ENCODE measurements at regions not wholly inside any gene's neighbourhood (a gene's known extent, or its start where the extent isn't known, plus 50 kb on each side); places are given as distances from the start of the nearest gene placed in this dataset.

- Histone ChIP-seq H3K4me1 (ENCODE audit: insufficient read depth) (peaks cover 2% of the 10 kb centered on the region), H4K20me1 (ENCODE audit: insufficient read depth, poor library complexity, severe bottlenecking) (no peaks in the 10 kb centered on the region), H3K36me3 (replicated peaks; ENCODE audit: insufficient read depth, low read depth) (no peaks in the 10 kb centered on the region), H3K27ac (no peak overlapping the region), H3K9me2 (replicated peaks; ENCODE audit: insufficient read depth) (no peaks in the 10 kb centered on the region), H2AFZ (no peak overlapping the region), H3K79me2 (no peaks in the 10 kb centered on the region), H3K4me2 (no peak overlapping the region), H3K27me3 (no peaks in the 10 kb centered on the region), H3K9me3 (ENCODE audit: low read depth) (no peaks in the 10 kb centered on the region), H3K4me3 (no peak overlapping the region)
- no peak for TF ChIP-seq EZH2 (IDR thresholded peaks at IDR 0.05; ENCODE audit: borderline replicate concordance)
- WGBS (ENCODE audit: low lambda C conversion rate, missing lambda C conversion rate): 71% methylated on average over 7 of the region's 7 CpGs
- no peak for DNase-seq (ENCODE audit: low spot score)
These were observed 370.0 kb upstream of the SPTLC3 start for GRCh38 chr20:12638633-12639312.

GRCh38 chr20:12640251-12640650 is 368.5 kb upstream of the SPTLC3 start:
- no peak overlapping the region for H3K4me2 ChIP-seq
- no peaks in the 10 kb centered on the region for H3K27me3 ChIP-seq
- no peak overlapping the region for H3K27ac ChIP-seq
- DNase-seq (ENCODE audit: low spot score): no peak
- TF ChIP-seq EZH2phosphoT487 (IDR thresholded peaks at IDR 0.05; ENCODE audit: low read depth, severe bottlenecking, unreplicated experiment) (no peak), EZH2 (IDR thresholded peaks at IDR 0.05; ENCODE audit: borderline replicate concordance) (no peak), CTCF (IDR thresholded peaks at IDR 0.05; ENCODE audit: poor library complexity) (no peak)
- peaks cover 14% of the 10 kb centered on the region for H3K4me1 ChIP-seq (ENCODE audit: insufficient read depth)
- 87% methylated on average over 4 of the region's 4 CpGs for WGBS (ENCODE audit: low lambda C conversion rate, missing lambda C conversion rate)
- no peaks in the 10 kb centered on the region for H3K9me2 ChIP-seq (replicated peaks; ENCODE audit: insufficient read depth)
- H3K79me2 ChIP-seq: no peaks in the 10 kb centered on the region
- H3K4me3 ChIP-seq: no peak overlapping the region
- H4K20me1 ChIP-seq (ENCODE audit: insufficient read depth, poor library complexity, severe bottlenecking): no peaks in the 10 kb centered on the region
- no peaks in the 10 kb centered on the region for H3K36me3 ChIP-seq (replicated peaks; ENCODE audit: insufficient read depth, low read depth)
- H3K9me3 ChIP-seq (ENCODE audit: low read depth): no peaks in the 10 kb centered on the region
- H2AFZ ChIP-seq: no peak overlapping the region

GRCh38 chr20:12641619-12642018 is 367.2 kb upstream of the SPTLC3 start:
- no peak overlapping the region for H3K4me3 ChIP-seq
- H3K27me3 ChIP-seq: no peaks in the 10 kb centered on the region
- peaks cover 14% of the 10 kb centered on the region for H3K4me1 ChIP-seq (ENCODE audit: insufficient read depth)
- H3K79me2 ChIP-seq: no peaks in the 10 kb centered on the region
- H3K4me2 ChIP-seq: no peak overlapping the region
- H3K9me3 ChIP-seq (ENCODE audit: low read depth): no peaks in the 10 kb centered on the region
- H3K36me3 ChIP-seq (replicated peaks; ENCODE audit: insufficient read depth, low read depth): no peaks in the 10 kb centered on the region
- no peak overlapping the region for H2AFZ ChIP-seq
- no peak for DNase-seq (ENCODE audit: low spot score)
- H4K20me1 ChIP-seq (ENCODE audit: insufficient read depth, poor library complexity, severe bottlenecking): no peaks in the 10 kb centered on the region
- H3K9me2 ChIP-seq (replicated peaks; ENCODE audit: insufficient read depth): no peaks in the 10 kb centered on the region
- WGBS (ENCODE audit: low lambda C conversion rate, missing lambda C conversion rate): 82% methylated on average over 4 of the region's 4 CpGs
- TF ChIP-seq EZH2phosphoT487 (IDR thresholded peaks at IDR 0.05; ENCODE audit: low read depth, severe bottlenecking, unreplicated experiment) (no peak), EZH2 (IDR thresholded peaks at IDR 0.05; ENCODE audit: borderline replicate concordance) (no peak), CTCF (IDR thresholded peaks at IDR 0.05; ENCODE audit: poor library complexity) (no peak)
- no peak overlapping the region for H3K27ac ChIP-seq

- H3K9me3 ChIP-seq (ENCODE audit: low read depth): no peaks in the 10 kb centered on the region
- DNase-seq (ENCODE audit: low spot score): no peak
These were observed 364.3 kb upstream of the SPTLC3 start for GRCh38 chr20:12644461-12644860.

More at GRCh38 chr20:12644461-12644860, 364.3 kb upstream of the SPTLC3 start:
- Histone ChIP-seq H3K4me3 (no peak overlapping the region), H3K27ac (no peak overlapping the region), H3K36me3 (replicated peaks; ENCODE audit: insufficient read depth, low read depth) (no peaks in the 10 kb centered on the region), H4K20me1 (ENCODE audit: insufficient read depth, poor library complexity, severe bottlenecking) (no peaks in the 10 kb centered on the region), H3K9me2 (replicated peaks; ENCODE audit: insufficient read depth) (no peaks in the 10 kb centered on the region), H3K79me2 (no peaks in the 10 kb centered on the region), H3K4me2 (no peak overlapping the region), H2AFZ (no peak overlapping the region), H3K4me1 (ENCODE audit: insufficient read depth) (peaks cover 14% of the 10 kb centered on the region), H3K27me3 (no peaks in the 10 kb centered on the region)
- 60% methylated on average over 2 of the region's 2 CpGs for WGBS (ENCODE audit: low lambda C conversion rate, missing lambda C conversion rate)
- no peak for TF ChIP-seq EZH2phosphoT487 (IDR thresholded peaks at IDR 0.05; ENCODE audit: low read depth, severe bottlenecking, unreplicated experiment)
- TF ChIP-seq CTCF (IDR thresholded peaks at IDR 0.05; ENCODE audit: poor library complexity): no peak
- no peak for TF ChIP-seq EZH2 (IDR thresholded peaks at IDR 0.05; ENCODE audit: borderline replicate concordance)

All from hepatocyte (in vitro differentiated cells).